ENCODE measurements at regions not wholly inside any gene's neighbourhood (a gene's known extent, or its start where the extent isn't known, plus 50 kb on each side); places are given as distances from the start of the nearest gene placed in this dataset.

DNA sequence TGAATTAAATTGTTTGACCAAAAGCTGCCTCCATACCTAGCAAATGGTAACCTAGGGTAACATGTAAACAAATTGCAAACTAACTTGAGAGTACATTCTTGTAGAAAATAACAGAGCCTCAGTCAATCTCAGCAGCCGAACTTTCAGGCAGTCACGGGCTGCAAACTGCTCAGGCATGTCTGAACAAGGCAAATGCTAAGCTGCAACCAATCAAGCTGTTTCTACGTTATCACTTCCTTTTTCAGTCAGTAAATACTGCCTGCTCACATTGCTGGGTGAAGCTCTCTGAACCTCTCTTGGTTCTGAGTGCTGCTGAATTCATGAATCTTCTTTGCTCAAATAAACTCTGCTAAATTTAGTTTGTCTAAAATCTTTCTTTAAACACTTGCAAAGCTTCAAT lies 1212.4 kb downstream of the SORCS1 start:
- TF ChIP-seq, protein P1, sequence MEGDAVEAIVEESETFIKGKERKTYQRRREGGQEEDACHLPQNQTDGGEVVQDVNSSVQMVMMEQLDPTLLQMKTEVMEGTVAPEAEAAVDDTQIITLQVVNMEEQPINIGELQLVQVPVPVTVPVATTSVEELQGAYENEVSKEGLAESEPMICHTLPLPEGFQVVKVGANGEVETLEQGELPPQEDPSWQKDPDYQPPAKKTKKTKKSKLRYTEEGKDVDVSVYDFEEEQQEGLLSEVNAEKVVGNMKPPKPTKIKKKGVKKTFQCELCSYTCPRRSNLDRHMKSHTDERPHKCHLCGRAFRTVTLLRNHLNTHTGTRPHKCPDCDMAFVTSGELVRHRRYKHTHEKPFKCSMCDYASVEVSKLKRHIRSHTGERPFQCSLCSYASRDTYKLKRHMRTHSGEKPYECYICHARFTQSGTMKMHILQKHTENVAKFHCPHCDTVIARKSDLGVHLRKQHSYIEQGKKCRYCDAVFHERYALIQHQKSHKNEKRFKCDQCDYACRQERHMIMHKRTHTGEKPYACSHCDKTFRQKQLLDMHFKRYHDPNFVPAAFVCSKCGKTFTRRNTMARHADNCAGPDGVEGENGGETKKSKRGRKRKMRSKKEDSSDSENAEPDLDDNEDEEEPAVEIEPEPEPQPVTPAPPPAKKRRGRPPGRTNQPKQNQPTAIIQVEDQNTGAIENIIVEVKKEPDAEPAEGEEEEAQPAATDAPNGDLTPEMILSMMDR (IDR thresholded peaks at IDR 0.05; ENCODE audit: poor library complexity), result no peak
- no peak for TF ChIP-seq EZH2 (IDR thresholded peaks at IDR 0.05; ENCODE audit: borderline replicate concordance)
